GM20000 (cell line): ENCODE measurements at regions not wholly inside any gene's neighbourhood (a gene's known extent, or its start where the extent isn't known, plus 50 kb on each side); places are given as distances from the start of the nearest gene placed in this dataset.

Experiments
- DNase-seq: peaks from one replicate; pipeline ENCODE4 v3.0.0; 2012; ENCODE audit warnings: low spot score
- TF ChIP-seq, protein P1 (sequence below): IDR thresholded peaks from 2 replicates; pipeline ENCODE4 v1.5.1; 2012; ENCODE audit warnings: mild to moderate bottlenecking, control low read depth; ENCODE audit errors: extremely low read depth, missing control alignments

DNA sequence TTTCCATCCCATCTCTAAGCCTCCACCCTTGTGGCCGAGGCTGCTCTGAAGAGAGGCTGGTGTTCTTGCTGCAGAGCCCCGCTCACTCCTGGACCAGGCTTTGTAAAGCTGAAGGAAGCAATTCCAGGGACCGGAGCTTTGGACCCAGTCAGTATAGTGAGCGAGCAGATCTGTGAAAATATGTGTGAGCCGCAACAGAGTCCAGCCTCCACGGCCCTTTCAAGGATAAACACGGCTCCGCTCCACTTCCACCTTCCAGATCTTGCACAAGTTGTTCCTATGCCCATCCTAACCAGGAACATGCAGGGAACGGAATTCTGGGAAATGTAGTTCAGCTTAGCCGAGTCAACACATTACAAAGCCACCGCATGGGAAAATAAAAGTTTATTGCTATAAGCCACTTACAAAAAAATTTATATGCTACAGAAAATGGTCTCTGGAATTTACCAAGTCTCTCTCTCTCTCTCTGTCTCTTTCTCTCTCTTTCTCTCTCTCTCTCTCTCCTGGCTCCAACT, 151.7 kb upstream of the ZNF521 start:
- DNase-seq, result no peak
- TF ChIP-seq, protein P1, sequence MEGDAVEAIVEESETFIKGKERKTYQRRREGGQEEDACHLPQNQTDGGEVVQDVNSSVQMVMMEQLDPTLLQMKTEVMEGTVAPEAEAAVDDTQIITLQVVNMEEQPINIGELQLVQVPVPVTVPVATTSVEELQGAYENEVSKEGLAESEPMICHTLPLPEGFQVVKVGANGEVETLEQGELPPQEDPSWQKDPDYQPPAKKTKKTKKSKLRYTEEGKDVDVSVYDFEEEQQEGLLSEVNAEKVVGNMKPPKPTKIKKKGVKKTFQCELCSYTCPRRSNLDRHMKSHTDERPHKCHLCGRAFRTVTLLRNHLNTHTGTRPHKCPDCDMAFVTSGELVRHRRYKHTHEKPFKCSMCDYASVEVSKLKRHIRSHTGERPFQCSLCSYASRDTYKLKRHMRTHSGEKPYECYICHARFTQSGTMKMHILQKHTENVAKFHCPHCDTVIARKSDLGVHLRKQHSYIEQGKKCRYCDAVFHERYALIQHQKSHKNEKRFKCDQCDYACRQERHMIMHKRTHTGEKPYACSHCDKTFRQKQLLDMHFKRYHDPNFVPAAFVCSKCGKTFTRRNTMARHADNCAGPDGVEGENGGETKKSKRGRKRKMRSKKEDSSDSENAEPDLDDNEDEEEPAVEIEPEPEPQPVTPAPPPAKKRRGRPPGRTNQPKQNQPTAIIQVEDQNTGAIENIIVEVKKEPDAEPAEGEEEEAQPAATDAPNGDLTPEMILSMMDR, result no peak

DNA sequence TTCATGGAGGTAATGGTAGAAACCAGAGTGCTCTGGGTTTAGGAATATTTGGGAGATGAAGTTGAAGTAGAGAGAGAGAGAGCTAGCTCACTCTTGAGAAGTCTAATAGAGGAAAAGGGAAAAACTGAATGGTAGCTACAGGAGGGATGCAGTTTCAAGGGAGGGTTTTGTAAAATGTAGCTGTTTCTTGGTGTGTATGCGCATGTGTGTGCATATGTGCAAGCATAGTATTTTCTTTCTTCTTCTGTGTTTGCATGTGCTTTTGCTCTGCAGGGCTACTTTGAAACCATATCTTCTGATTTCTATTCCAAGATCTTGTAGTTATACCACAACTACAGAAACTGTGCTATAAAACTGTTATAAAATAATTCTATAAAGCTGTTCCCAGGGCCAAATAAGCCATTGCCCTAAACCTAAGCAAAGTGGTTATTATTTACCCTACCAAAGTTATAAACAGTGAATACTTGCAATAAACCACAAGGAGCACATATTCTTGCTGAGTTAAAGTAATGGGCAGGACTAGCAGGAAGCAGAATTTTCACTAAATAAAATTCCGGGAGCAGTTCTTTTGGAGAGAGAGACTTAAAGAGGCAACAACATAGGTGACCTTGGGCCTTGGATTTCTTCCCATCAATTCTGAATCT, 145.3 kb upstream of the ZNF521 start:
- DNase-seq, result no peak
- TF ChIP-seq, protein P1, result no peak

DNA sequence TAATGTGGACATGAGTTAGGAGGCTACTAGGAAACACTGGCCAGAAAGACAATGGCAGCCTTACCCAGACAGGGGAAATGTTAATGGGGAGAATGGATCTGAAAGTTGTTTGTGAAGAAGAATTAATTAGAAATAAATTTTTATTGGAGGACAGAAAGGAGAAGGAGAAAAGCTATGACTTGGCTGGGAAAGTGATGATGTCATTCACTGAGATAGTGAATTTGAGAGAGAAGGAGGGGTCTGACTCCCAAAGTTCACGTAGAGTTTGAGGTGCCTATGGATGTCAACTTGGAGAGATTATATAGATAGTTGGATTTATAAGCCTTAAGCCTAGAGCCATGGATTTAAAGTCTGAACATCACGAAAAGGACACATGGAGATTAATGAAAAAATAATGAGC, 144.6 kb upstream of the ZNF521 start:
- DNase-seq, result no peak
- TF ChIP-seq, protein P1, result no peak

DNA sequence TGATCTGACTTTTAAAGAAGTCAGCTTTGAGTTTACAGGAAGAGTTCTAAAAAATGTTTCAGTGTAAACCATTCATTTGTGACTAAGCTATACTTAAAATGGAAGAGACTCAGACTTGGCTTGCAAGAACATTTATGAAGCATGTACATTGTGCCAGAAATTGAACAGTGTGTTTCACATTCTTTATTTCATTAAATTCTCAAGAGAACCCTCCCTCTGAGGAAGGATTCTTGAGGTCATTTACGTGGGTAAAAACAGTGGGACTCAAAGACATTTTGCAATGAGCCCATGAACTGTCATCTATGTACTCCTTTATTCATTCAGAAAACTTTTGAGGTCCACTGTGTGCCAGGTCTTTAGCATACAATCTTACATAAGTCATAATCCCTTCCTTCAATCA, 143.6 kb upstream of the ZNF521 start:
- TF ChIP-seq, protein P1, result no peak
- DNase-seq, result no peak

DNA sequence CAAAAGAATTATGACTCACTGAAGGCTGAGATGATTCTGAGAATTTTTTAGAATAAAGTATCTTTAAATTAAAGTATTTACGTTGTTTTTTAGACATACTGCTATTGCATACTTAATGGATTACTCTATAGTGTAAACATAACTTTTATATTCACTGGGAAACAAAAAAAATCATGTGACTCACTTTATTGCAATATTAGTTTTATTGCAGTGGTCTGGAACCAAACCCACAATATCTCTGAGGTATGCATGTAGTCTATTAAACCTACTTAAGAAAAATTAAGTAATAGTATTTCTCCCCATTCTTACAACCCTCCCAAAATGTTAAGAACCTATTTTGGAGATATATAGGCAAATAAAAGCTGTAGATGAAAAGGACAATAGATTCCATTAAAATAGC, 142.9 kb upstream of the ZNF521 start:
- TF ChIP-seq, protein P1, result no peak
- DNase-seq, result no peak

DNA sequence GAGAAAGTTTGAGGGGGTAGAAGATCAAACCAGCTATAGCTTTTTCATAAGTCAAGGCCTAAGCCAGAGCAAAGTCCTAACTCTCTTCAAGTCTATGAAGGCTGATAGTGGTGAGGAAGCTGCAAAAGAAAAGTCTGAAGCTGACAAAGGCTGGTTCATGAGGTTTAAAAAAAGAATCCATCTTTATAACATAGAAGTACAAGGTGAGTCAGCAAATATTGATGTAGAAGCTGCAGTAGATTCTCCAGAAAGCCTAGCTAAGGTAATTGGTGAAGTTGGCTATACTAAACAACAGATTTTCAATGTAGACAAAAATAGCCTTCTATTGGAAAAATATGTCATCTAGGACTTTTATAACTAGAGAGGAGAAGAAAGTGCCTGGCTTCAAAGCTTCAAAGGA, 141.4 kb upstream of the ZNF521 start:
- TF ChIP-seq, protein P1, result no peak
- no peak for DNase-seq

DNA sequence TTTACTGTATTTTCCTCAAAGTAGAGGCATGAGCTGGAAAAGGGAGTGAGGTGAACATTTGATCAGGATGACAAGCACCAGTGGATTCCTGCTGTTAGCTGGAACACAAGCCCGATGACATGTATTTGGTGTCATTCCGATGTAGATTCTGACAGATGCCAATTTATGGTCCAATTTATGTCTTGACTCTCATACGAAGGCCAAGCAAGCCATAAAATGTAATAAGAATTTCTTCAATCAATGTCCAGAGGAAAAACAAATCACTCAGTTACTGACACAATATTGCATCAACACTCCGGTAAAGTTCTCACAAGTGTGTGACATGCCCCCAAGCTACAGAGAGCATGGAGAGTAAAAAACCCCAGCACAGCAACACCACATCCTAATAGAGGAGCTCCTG, 138.3 kb upstream of the ZNF521 start:
- TF ChIP-seq, protein P1, result no peak
- no peak for DNase-seq
